ENCODE measurements at regions not wholly inside any gene's neighbourhood (a gene's known extent, or its start where the extent isn't known, plus 50 kb on each side); places are given as distances from the start of the nearest gene placed in this dataset.

DNA sequence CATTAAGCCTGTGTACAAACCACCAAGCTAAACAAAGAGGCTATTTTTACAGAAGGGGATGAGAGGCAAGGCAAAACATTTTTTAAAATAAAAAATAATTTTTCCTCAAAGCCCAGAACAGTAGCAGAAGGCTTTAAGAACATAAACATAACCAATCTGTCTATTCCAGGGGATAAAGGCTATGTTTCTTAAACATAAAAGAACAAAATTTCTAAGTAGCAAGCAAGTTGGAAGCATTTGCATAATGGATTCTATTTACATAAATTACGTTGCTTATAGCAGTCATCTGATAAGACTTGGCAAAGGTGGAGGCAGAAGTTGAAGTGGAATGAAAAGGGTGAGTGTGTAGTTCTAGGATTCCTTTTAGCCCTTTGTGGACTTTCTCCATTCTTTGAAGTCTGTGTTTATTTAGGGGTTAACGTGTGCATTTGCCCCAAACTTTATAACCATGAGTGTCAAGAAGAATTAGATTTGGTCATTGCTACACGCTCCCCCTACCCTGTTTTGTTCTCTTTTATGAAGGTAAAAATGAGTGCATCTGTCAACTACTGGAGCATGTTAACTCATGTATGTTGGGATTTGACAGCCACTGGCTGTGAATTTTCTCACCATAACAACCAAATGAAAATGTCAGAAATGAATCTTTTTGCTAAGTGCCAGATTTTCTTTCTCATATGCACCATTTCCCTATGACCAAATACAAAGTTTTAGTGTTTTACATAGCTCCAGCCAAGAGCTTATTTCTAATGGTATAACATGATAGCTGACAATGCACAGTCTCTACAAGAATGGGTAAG is 378.4 kb upstream of the IGFBP7 start:
- H3K4me1 ChIP-seq (ENCODE audit: control insufficient read depth in 1 of 2, insufficient read depth in 2 of 2, low read length in 2 of 2) = no peaks in the 10 kb centered on the region
- H3K27me3 ChIP-seq (ENCODE audit: low read depth, low read length) = no peaks in the 10 kb centered on the region
- H3K9me3 ChIP-seq (ENCODE audit: control insufficient read depth in 1 of 2, low read length in 2 of 2) = no peaks in the 10 kb centered on the region
- H3K4me3 ChIP-seq (ENCODE audit: low read depth in 1 of 2, low read length in 2 of 2) = no peak overlapping the region
- no peak overlapping the region for H3K27ac ChIP-seq (ENCODE audit: low read length)
- H3K36me3 ChIP-seq (ENCODE audit: control insufficient read depth in 1 of 2, insufficient read depth in 2 of 2, low read length in 2 of 2) = no peaks in the 10 kb centered on the region

DNA sequence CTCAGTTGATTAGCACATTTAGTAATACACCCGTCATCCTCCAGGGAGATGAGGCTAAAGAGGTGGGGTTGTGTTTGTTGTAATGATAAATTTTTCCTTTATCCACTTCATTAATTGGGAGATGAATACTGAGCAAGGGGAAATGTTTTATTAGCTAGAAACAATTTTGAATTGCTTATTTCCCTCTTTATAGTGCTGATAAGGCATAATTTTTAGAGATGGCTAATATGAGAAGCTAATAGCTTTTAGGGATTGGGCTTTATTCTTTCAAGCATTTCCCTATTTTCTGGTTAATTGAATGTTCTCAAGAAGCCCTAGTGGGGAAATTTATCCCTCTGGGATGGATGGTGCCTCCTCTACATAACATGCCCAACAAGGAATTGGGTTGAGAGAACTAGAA is 365.2 kb upstream of the IGFBP7 start:
- Histone ChIP-seq H3K36me3 (ENCODE audit: control insufficient read depth in 1 of 2, insufficient read depth in 2 of 2, low read length in 2 of 2) (no peaks in the 10 kb centered on the region), H3K27ac (ENCODE audit: low read length) (no peak overlapping the region), H3K4me3 (ENCODE audit: low read depth in 1 of 2, low read length in 2 of 2) (no peak overlapping the region), H3K27me3 (ENCODE audit: low read depth, low read length) (no peaks in the 10 kb centered on the region), H3K9me3 (ENCODE audit: control insufficient read depth in 1 of 2, low read length in 2 of 2) (no peaks in the 10 kb centered on the region), H3K4me1 (ENCODE audit: control insufficient read depth in 1 of 2, insufficient read depth in 2 of 2, low read length in 2 of 2) (no peaks in the 10 kb centered on the region)

DNA sequence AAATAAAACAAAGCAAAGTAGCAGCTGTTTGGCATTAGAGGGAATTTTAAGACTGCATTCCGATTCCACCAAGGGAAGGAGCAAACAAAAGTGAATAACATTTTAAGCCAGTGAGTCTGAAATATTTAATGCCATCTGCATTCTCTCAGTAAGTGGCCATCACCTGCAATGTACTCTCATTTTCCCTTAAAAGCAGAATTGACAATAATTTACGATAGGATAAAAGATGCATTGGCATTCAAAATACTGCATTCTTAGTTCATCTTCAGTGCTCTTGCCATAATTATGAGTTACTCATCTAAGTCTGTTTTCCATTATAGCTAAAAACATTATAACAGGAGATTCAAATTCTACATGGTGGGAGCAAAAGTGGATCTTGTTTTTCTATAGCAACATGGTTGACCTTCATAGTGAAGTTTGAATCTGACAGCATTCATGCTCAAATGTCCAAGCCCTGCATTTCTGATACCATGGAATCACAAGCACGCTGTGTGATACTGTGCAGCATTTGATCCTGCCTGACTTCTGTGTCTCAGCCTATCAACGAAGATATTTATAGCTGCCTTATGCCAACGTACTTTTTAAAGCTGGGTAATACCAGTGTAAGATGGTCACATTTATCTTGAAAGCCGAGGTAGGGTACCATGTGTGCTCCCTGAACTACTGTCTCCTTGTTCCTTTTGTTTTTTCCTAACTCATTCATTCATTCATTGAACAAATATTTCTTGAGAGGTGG is 355.3 kb upstream of the IGFBP7 start:
- H3K4me1 ChIP-seq (ENCODE audit: control insufficient read depth in 1 of 2, insufficient read depth in 2 of 2, low read length in 2 of 2) = no peaks in the 10 kb centered on the region
- no peak overlapping the region for H3K27ac ChIP-seq (ENCODE audit: low read length)
- no peak overlapping the region for H3K4me3 ChIP-seq (ENCODE audit: low read depth in 1 of 2, low read length in 2 of 2)
- no peaks in the 10 kb centered on the region for H3K27me3 ChIP-seq (ENCODE audit: low read depth, low read length)
- H3K36me3 ChIP-seq (ENCODE audit: control insufficient read depth in 1 of 2, insufficient read depth in 2 of 2, low read length in 2 of 2) = no peaks in the 10 kb centered on the region
- no peaks in the 10 kb centered on the region for H3K9me3 ChIP-seq (ENCODE audit: control insufficient read depth in 1 of 2, low read length in 2 of 2)

DNA sequence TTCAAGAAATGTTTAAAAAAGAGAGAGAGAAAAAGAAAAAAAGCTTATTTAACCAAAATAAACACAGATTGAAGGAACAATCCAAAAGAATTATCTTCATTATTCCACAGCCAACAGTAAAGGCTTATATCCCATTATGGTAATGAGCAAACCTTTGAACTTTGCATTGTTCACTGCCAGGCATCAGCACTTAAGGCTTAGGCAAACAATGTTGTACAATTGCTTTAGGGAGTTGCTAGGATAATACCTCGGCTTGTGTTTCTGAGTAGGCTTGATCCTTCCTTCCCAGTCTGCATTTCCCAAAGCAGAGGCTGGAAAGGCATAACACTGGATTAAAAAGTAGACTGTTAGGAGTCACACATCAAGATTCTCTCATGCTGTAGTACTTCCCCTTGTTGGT is 352.7 kb upstream of the IGFBP7 start:
- Histone ChIP-seq H3K36me3 (ENCODE audit: control insufficient read depth in 1 of 2, insufficient read depth in 2 of 2, low read length in 2 of 2) (no peaks in the 10 kb centered on the region), H3K27me3 (ENCODE audit: low read depth, low read length) (no peaks in the 10 kb centered on the region), H3K4me3 (ENCODE audit: low read depth in 1 of 2, low read length in 2 of 2) (no peak overlapping the region), H3K27ac (ENCODE audit: low read length) (no peak overlapping the region), H3K4me1 (ENCODE audit: control insufficient read depth in 1 of 2, insufficient read depth in 2 of 2, low read length in 2 of 2) (no peaks in the 10 kb centered on the region), H3K9me3 (ENCODE audit: control insufficient read depth in 1 of 2, low read length in 2 of 2) (no peaks in the 10 kb centered on the region)

DNA sequence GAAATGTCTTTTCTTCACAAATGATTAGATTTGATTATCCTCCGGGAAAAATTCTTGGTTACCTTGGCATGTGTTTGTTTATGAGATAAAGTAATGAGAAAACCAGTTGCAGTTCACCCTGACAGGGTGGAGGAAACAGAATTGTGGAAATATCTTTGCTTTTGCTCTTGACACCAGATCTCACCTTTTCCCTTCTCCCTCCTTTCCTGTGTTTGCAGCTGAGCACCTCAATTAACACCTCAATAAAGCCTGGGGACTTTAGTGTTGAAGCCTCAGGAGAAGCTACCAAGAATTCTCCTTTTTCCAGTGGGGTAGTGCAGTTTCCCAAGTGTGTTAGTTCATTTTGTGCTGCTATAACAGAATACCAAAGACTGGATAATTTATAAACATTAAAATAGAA is 350.8 kb upstream of the IGFBP7 start:
- Histone ChIP-seq H3K4me3 (ENCODE audit: low read depth in 1 of 2, low read length in 2 of 2) (no peak overlapping the region), H3K9me3 (ENCODE audit: control insufficient read depth in 1 of 2, low read length in 2 of 2) (no peaks in the 10 kb centered on the region), H3K4me1 (ENCODE audit: control insufficient read depth in 1 of 2, insufficient read depth in 2 of 2, low read length in 2 of 2) (no peaks in the 10 kb centered on the region), H3K27me3 (ENCODE audit: low read depth, low read length) (no peaks in the 10 kb centered on the region), H3K36me3 (ENCODE audit: control insufficient read depth in 1 of 2, insufficient read depth in 2 of 2, low read length in 2 of 2) (no peaks in the 10 kb centered on the region), H3K27ac (ENCODE audit: low read length) (no peak overlapping the region)

DNA sequence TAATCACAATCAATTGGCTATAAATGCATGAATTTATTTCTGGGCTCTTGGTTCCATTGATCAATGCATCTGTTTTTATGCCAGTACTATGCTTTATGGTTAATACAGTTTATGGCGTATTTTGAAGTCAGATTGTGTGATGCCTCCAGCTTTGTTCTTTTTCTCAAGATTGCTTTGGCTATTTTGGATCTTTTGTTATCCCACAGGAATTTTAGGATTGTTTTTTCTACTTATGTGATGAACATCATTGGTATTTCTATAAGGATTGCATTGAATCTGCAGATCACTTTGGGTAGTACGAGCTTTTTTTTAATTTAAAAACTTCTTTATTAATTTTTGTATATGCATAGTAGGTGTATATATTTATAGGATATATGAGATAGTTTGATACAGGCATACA is 338.7 kb upstream of the IGFBP7 start:
- no peaks in the 10 kb centered on the region for H3K36me3 ChIP-seq (ENCODE audit: control insufficient read depth in 1 of 2, insufficient read depth in 2 of 2, low read length in 2 of 2)
- no peak overlapping the region for H3K27ac ChIP-seq (ENCODE audit: low read length)
- no peaks in the 10 kb centered on the region for H3K4me1 ChIP-seq (ENCODE audit: control insufficient read depth in 1 of 2, insufficient read depth in 2 of 2, low read length in 2 of 2)
- H3K4me3 ChIP-seq (ENCODE audit: low read depth in 1 of 2, low read length in 2 of 2) = no peak overlapping the region
- H3K9me3 ChIP-seq (ENCODE audit: control insufficient read depth in 1 of 2, low read length in 2 of 2) = peaks cover 3 to 4% of the 10 kb centered on the region in 2 donors
- H3K27me3 ChIP-seq (ENCODE audit: low read depth, low read length) = no peaks in the 10 kb centered on the region

DNA sequence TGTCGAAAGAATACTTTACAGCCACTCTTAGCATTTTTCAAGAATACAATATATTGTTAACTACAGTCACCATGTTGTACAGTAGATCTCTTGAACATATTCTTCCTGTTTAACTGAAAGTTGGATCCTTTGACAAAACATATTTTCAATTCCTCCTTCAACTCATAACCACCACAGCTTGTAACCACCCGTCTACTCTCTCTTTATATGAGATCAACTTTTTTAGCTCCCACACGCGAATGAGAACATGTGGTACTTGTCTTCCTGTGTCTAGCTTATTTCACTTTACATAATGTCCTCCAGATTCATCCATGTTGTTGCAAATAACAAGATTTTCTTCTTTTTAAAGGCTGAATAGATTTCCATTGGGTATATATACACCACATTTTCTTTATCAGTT is 338.3 kb upstream of the IGFBP7 start:
- H3K36me3 ChIP-seq (ENCODE audit: control insufficient read depth in 1 of 2, insufficient read depth in 2 of 2, low read length in 2 of 2) = no peaks in the 10 kb centered on the region
- H3K9me3 ChIP-seq (ENCODE audit: control insufficient read depth in 1 of 2, low read length in 2 of 2) = peaks cover 0 to 1% of the 10 kb centered on the region in 2 donors
- no peak overlapping the region for H3K4me3 ChIP-seq (ENCODE audit: low read depth in 1 of 2, low read length in 2 of 2)
- H3K4me1 ChIP-seq (ENCODE audit: control insufficient read depth in 1 of 2, insufficient read depth in 2 of 2, low read length in 2 of 2) = peaks cover 0 to 4% of the 10 kb centered on the region in 2 donors
- no peaks in the 10 kb centered on the region for H3K27me3 ChIP-seq (ENCODE audit: low read depth, low read length)
- H3K27ac ChIP-seq (ENCODE audit: low read length) = no peak overlapping the region

DNA sequence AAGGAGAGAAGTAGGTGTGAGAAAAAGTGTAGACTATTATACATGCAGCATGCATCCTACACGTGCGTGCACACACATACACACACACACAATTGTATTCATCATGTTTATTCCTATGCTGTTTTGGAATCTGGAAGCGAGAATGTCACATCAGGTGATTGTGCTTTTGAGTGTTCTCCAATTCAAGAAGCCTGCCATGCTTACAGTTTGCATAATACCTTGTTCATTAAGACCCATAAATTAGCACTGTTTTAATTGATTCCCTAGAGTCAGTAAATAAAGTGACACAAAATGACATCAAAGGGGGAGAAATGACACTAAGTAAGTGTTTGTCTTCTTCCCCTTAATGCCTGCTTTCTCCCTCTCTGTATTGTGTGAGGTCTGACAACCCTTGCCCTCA is 336.1 kb upstream of the IGFBP7 start:
- Histone ChIP-seq H3K9me3 (ENCODE audit: control insufficient read depth in 1 of 2, low read length in 2 of 2) (no peaks in the 10 kb centered on the region), H3K27me3 (ENCODE audit: low read depth, low read length) (no peaks in the 10 kb centered on the region), H3K4me3 (ENCODE audit: low read depth in 1 of 2, low read length in 2 of 2) (no peak overlapping the region), H3K4me1 (ENCODE audit: control insufficient read depth in 1 of 2, insufficient read depth in 2 of 2, low read length in 2 of 2) (peaks cover 0 to 18% of the 10 kb centered on the region in 2 donors), H3K36me3 (ENCODE audit: control insufficient read depth in 1 of 2, insufficient read depth in 2 of 2, low read length in 2 of 2) (no peaks in the 10 kb centered on the region), H3K27ac (ENCODE audit: low read length) (no peak overlapping the region)

DNA sequence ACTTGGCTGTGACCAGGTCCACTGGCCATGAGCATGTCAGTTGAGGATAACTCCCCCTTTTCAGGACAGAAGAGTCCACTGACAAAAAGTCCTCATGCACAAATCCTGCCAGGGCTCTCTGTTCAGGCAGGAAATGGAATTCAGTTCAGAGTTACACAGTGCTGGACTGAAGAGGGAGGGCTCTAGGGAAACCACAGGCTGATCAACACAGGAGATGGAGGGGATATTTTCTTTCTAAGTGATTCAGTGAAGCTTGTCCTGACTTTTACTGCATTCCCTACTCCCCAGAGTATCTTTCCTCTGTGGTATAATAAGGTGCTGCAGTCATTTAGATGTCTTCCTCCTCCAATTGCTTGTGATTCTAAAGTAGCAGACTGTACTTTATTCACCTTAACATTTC is 335.5 kb upstream of the IGFBP7 start:
- Histone ChIP-seq H3K36me3 (ENCODE audit: control insufficient read depth in 1 of 2, insufficient read depth in 2 of 2, low read length in 2 of 2) (no peaks in the 10 kb centered on the region), H3K9me3 (ENCODE audit: control insufficient read depth in 1 of 2, low read length in 2 of 2) (no peaks in the 10 kb centered on the region), H3K27me3 (ENCODE audit: low read depth, low read length) (no peaks in the 10 kb centered on the region), H3K27ac (ENCODE audit: low read length) (no peak overlapping the region), H3K4me1 (ENCODE audit: control insufficient read depth in 1 of 2, insufficient read depth in 2 of 2, low read length in 2 of 2) (peaks cover 0 to 18% of the 10 kb centered on the region in 2 donors), H3K4me3 (ENCODE audit: low read depth in 1 of 2, low read length in 2 of 2) (no peak overlapping the region)

DNA sequence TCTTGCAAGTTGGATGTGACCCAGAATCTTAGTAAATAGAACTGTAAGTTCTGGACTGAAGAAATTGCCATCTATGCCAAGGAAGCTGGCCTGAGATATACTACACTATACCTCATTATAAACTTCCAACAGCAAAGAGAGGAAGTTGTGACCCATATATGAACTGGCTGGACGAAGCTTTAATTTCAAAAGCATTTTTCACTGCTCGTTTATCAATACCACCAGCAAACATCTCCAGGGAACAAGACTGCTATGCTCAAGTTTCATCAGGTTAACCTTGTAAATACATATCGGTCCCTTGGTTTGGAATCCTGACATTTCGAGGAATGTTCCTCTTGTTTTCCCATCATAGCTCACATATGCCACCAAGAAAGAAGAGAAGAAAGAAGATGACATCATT is 334.5 kb upstream of the IGFBP7 start:
- Histone ChIP-seq H3K27me3 (ENCODE audit: low read depth, low read length) (no peaks in the 10 kb centered on the region), H3K4me1 (ENCODE audit: control insufficient read depth in 1 of 2, insufficient read depth in 2 of 2, low read length in 2 of 2) (peaks cover 0 to 18% of the 10 kb centered on the region in 2 donors), H3K9me3 (ENCODE audit: control insufficient read depth in 1 of 2, low read length in 2 of 2) (no peaks in the 10 kb centered on the region), H3K36me3 (ENCODE audit: control insufficient read depth in 1 of 2, insufficient read depth in 2 of 2, low read length in 2 of 2) (no peaks in the 10 kb centered on the region), H3K4me3 (ENCODE audit: low read depth in 1 of 2, low read length in 2 of 2) (no peak overlapping the region), H3K27ac (ENCODE audit: low read length) (no peak overlapping the region)

DNA sequence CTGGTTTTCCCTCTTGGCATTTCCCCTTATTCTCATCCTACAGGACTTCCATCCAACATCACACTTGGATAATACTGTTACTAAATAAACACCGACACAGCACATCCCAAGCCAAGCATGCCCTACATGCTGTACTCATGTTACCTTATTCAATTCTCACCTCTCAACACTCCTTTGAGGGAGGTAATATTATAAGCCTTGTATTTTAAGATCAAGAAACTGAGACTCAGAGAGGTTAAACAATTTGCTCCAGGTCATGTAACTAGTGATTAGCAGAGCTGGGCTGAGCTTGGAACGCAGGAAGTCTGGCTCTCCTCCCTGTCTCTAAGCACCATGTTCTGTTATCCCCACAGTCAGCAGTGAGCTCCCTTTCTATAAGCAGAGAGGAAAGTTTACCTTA is 333.6 kb upstream of the IGFBP7 start:
- no peak overlapping the region for H3K27ac ChIP-seq (ENCODE audit: low read length)
- peaks cover 0 to 18% of the 10 kb centered on the region in 2 donors for H3K4me1 ChIP-seq (ENCODE audit: control insufficient read depth in 1 of 2, insufficient read depth in 2 of 2, low read length in 2 of 2)

More for the DNA sequence above, 333.6 kb upstream of the IGFBP7 start:
- no peaks in the 10 kb centered on the region for H3K9me3 ChIP-seq (ENCODE audit: control insufficient read depth in 1 of 2, low read length in 2 of 2)
- H3K36me3 ChIP-seq (ENCODE audit: control insufficient read depth in 1 of 2, insufficient read depth in 2 of 2, low read length in 2 of 2) = no peaks in the 10 kb centered on the region
- no peaks in the 10 kb centered on the region for H3K27me3 ChIP-seq (ENCODE audit: low read depth, low read length)
- H3K4me3 ChIP-seq (ENCODE audit: low read depth in 1 of 2, low read length in 2 of 2) = no peak overlapping the region
